Prostate gland (tissue), 2 donors: ENCODE measurements at regions not wholly inside any gene's neighbourhood (a gene's known extent, or its start where the extent isn't known, plus 50 kb on each side); places are given as distances from the start of the nearest gene placed in this dataset.
A peak's percentile ranks its signal among the peaks of the same experiment; 100 is the strongest.

Experiments
- DNase-seq: peaks from one replicate; pipeline ENCODE4 v3.0.0-alpha.2; 2019; ENCODE audit warnings: low spot score
- H3K27ac ChIP-seq, 2 donors: fragments of 200-600 bp; sonication (generic); 2 replicates each; pipeline ENCODE4 v1.5.1; 2017 to 2019
- H3K27me3 ChIP-seq: fragments of 200-600 bp; sonication (generic); replicated peaks from 2 replicates; pipeline ENCODE4 v1.5.1; 2019; ENCODE audit not compliant: insufficient read depth
- H3K36me3 ChIP-seq, 2 donors: fragments of 200-600 bp; sonication (generic); 1 replicate in 1 of 2; 2 replicates in 1 of 2; pipeline versions ENCODE4 v1.5.1 to v1.8.1; 2017 to 2019
- H3K4me1 ChIP-seq: fragments of 200-600 bp; sonication (generic); replicated peaks from 2 replicates; pipeline ENCODE4 v1.5.1; 2019
- H3K4me3 ChIP-seq, 2 donors: fragments of 200-600 bp; sonication (generic); 2 replicates each; pipeline ENCODE4 v1.5.1; 2017 to 2019
- H3K9me3 ChIP-seq: fragments of 200-600 bp; sonication (generic); 2 replicates; pipeline ENCODE4 v1.5.1; 2017
- POLR2A ChIP-seq: fragments of 450-650 bp; IDR thresholded peaks from one replicate; pipeline ENCODE4 v1.6.1; 2016; ENCODE audit warnings: antibody characterized with exemption, mild to moderate bottlenecking
- POLR2AphosphoS5 ChIP-seq: sonication (generic); formaldehyde crosslinking; IDR thresholded peaks from one replicate; pipeline ENCODE4 v1.6.1; 2017; ENCODE audit warnings: antibody characterized with exemption
- WGBS: methylation state at CpG from one replicate; pipeline ENCODE4 v1.1.5; 2018; 5-methylcytosine and 5-hydroxymethylcytosine counted together
- intact Hi-C: fragments of 100-400 bp; cut with DNase I; formaldehyde crosslinking; loops from one replicate; pipeline ENCODE4 v1.14.2; 2022
- TF ChIP-seq, protein P1 (sequence below), 4 experiments: fragments of 200-600 bp in 2 of 4; fragments of 450-650 bp in 2 of 4; sonication (generic) in 2 of 4; IDR thresholded peaks; 1 replicate in 3 of 4; 2 replicates in 1 of 4; pipeline ENCODE4 v1.5.1; 2016 to 2019; ENCODE audit warnings: antibody characterized with exemption in 4 of 4, mild to moderate bottlenecking in 2 of 4, moderate library complexity in 2 of 4

GRCh38 chr16:54509456-54509855, 222.9 kb upstream of the IRX3 start:
- H3K27me3 ChIP-seq: no peaks in the 10 kb centered on the region
- H3K9me3 ChIP-seq: no peaks in the 10 kb centered on the region
- H3K27ac ChIP-seq: peak overlapping the region; percentile 46 to 73
- H3K4me1 ChIP-seq: peaks cover 11% of the 10 kb centered on the region
- 38% methylated on average over 11 of the region's 11 CpGs for WGBS
- DNase-seq: peak; percentile 59
- TF ChIP-seq, protein P1, sequence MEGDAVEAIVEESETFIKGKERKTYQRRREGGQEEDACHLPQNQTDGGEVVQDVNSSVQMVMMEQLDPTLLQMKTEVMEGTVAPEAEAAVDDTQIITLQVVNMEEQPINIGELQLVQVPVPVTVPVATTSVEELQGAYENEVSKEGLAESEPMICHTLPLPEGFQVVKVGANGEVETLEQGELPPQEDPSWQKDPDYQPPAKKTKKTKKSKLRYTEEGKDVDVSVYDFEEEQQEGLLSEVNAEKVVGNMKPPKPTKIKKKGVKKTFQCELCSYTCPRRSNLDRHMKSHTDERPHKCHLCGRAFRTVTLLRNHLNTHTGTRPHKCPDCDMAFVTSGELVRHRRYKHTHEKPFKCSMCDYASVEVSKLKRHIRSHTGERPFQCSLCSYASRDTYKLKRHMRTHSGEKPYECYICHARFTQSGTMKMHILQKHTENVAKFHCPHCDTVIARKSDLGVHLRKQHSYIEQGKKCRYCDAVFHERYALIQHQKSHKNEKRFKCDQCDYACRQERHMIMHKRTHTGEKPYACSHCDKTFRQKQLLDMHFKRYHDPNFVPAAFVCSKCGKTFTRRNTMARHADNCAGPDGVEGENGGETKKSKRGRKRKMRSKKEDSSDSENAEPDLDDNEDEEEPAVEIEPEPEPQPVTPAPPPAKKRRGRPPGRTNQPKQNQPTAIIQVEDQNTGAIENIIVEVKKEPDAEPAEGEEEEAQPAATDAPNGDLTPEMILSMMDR (IDR thresholded peaks at IDR 0.05): no peak
- TF ChIP-seq POLR2AphosphoS5: peak; percentile 65
- no peak for TF ChIP-seq POLR2A
- H3K36me3 ChIP-seq: no peaks in the 10 kb centered on the region
- intact Hi-C loops: no loop called here
- H3K4me3 ChIP-seq: no peak overlapping the region

- DNase-seq: no peak
- Histone ChIP-seq H3K4me1 (peaks cover 11% of the 10 kb centered on the region), H3K36me3 (no peaks in the 10 kb centered on the region), H3K27ac (peak overlapping the region in 1 of 2 donors; percentile 51), H3K27me3 (no peaks in the 10 kb centered on the region), H3K9me3 (no peaks in the 10 kb centered on the region), H3K4me3 (no peak overlapping the region)
- TF ChIP-seq, protein P1 (IDR thresholded peaks at IDR 0.05): no peak
- no peak for TF ChIP-seq POLR2A
- TF ChIP-seq POLR2AphosphoS5: no peak
- 84% methylated on average over 12 of the region's 12 CpGs for WGBS
- intact Hi-C loops: no loop called here
Measured at GRCh38 chr16:54508351-54508750, 221.8 kb upstream of the IRX3 start.

GRCh38 chr16:54506741-54507500, 220.3 kb upstream of the IRX3 start:
- Histone ChIP-seq H3K27me3 (no peaks in the 10 kb centered on the region), H3K4me1 (peaks cover 11% of the 10 kb centered on the region), H3K36me3 (no peaks in the 10 kb centered on the region), H3K4me3 (no peak overlapping the region), H3K9me3 (no peaks in the 10 kb centered on the region), H3K27ac (no peak overlapping the region)
- TF ChIP-seq POLR2AphosphoS5 (no peak), POLR2A (no peak)
- TF ChIP-seq, protein P1 (IDR thresholded peaks at IDR 0.05): no peak
- intact Hi-C loops: no loop called here
- DNase-seq: no peak
- WGBS: 53% methylated on average over 11 of the region's 11 CpGs

DNA sequence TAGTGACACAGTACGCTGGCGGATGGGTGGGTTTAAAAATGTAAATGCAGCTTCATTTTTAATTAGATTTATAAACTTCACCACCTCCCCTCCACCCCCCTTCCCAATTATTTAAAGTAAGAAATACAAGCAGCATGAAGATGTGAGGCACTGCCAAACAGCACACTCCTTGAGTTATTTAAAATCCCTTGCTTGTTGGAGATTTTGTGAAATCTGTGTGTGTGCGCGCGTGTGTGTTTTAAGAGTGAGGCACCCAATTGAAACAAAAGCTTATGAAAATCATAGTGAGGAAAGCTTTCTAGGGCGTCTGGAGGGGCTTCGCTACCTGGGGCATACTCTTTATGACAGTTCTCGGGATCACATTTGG, 219.6 kb upstream of the IRX3 start:
- 88% methylated on average over 8 of the region's 8 CpGs for WGBS
- H3K4me1 ChIP-seq: peaks cover 8% of the 10 kb centered on the region
- no peak for TF ChIP-seq POLR2AphosphoS5
- TF ChIP-seq, protein P1 (IDR thresholded peaks at IDR 0.05): no peak
- TF ChIP-seq POLR2A: no peak
- no peak for DNase-seq
- no peaks in the 10 kb centered on the region for H3K9me3 ChIP-seq
- intact Hi-C loops: no loop called here
- H3K36me3 ChIP-seq: no peaks in the 10 kb centered on the region
- H3K27ac ChIP-seq: no peak overlapping the region
- H3K27me3 ChIP-seq: no peaks in the 10 kb centered on the region
- H3K4me3 ChIP-seq: no peak overlapping the region

DNA sequence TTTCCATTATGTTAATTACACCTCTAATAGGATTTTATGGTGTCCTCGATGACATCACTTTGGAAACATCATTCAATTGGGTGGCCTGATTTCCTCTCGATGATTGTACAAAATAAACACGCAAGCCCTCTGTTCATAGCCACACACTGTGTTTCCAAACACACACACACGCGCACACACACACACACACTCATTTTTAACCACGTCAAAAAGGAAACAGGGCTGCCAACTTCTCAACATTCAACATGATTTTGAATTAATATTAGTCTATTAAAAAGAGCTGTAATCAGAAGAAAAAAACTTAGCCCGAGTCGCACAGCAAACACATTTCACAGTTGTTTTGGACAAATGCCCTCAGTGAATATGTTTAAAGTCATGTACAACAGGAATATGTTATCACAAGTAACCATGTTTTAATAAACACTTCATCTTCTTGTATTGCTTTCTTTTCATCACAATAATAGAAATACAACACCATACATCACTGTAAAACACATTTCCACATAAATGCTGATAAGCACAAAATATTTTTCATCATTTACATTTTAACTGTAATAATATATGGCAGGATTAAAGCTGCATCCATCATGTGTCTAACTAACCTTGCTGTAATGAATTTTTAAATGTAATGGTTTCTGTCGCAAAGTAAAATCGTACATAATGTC, 219.1 kb upstream of the IRX3 start:
- Histone ChIP-seq H3K27me3 (no peaks in the 10 kb centered on the region), H3K9me3 (no peaks in the 10 kb centered on the region), H3K36me3 (no peaks in the 10 kb centered on the region), H3K27ac (no peak overlapping the region), H3K4me1 (peaks cover 8% of the 10 kb centered on the region), H3K4me3 (no peak overlapping the region)
- intact Hi-C loops: no loop called here
- 73% methylated on average over 10 of the region's 10 CpGs for WGBS
- DNase-seq: no peak
- TF ChIP-seq, protein P1 (IDR thresholded peaks at IDR 0.05): no peak
- no peak for TF ChIP-seq POLR2AphosphoS5
- no peak for TF ChIP-seq POLR2A
